ENCODE measurements at regions not wholly inside any gene's neighbourhood (a gene's known extent, or its start where the extent isn't known, plus 50 kb on each side); places are given as distances from the start of the nearest gene placed in this dataset.

GRCh38 chr3:159788291-159788690 lies 200.3 kb upstream of the IL12A start:
- no peaks in the 10 kb centered on the region for H3K36me3 Mint-ChIP-seq
- no peak overlapping the region for H3K4me3 Mint-ChIP-seq
- no peaks in the 10 kb centered on the region for H3K4me1 Mint-ChIP-seq (ENCODE audit: low read depth in 2 of 2)
- H3K9me3 Mint-ChIP-seq, result no peaks in the 10 kb centered on the region
- H3K27ac Mint-ChIP-seq, result no peak overlapping the region
- ATAC-seq, result no peak
- DNase-seq (ENCODE audit: low spot score), result no peak
- peaks cover 6 to 7% of the 10 kb centered on the region in 2 donors for H3K27me3 Mint-ChIP-seq

DNA sequence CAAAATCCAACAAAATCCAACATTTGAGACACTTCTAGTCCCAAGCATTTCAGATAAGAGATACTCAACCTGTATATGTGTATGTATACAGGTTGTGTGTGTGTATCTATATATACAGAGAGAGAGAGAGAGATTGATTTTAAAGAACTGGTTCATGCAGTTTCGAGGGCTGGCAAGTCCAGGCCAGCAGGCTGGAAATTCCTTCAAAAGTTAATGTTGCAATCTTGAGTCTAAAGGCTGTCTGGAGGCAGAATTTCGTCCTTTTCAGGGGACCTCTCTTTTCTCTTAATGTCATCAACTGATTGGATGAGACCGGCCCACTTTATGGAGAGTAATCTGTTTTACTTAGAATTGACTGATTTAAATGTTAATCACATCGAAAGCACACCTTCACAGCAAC lies 199.6 kb upstream of the IL12A start:
- H3K9me3 Mint-ChIP-seq, result no peaks in the 10 kb centered on the region
- H3K4me3 Mint-ChIP-seq, result no peak overlapping the region
- H3K4me1 Mint-ChIP-seq (ENCODE audit: low read depth in 2 of 2), result no peaks in the 10 kb centered on the region
- ATAC-seq, result no peak
- no peak overlapping the region for H3K27ac Mint-ChIP-seq
- no peaks in the 10 kb centered on the region for H3K36me3 Mint-ChIP-seq
- DNase-seq (ENCODE audit: low spot score), result no peak
- H3K27me3 Mint-ChIP-seq, result peaks cover 4 to 6% of the 10 kb centered on the region in 2 donors

- Mint-ChIP-seq H3K27ac (no peak overlapping the region), H3K9me3 (no peaks in the 10 kb centered on the region), H3K36me3 (no peaks in the 10 kb centered on the region), H3K4me3 (no peak overlapping the region), H3K4me1 (ENCODE audit: low read depth in 2 of 2) (no peaks in the 10 kb centered on the region), H3K27me3 (peaks cover 0 to 6% of the 10 kb centered on the region in 2 donors)
- DNase-seq (ENCODE audit: low spot score) (no peak), ATAC-seq (no peak)
Observed at GRCh38 chr3:159789742-159790635, 198.6 kb upstream of the IL12A start.

DNA sequence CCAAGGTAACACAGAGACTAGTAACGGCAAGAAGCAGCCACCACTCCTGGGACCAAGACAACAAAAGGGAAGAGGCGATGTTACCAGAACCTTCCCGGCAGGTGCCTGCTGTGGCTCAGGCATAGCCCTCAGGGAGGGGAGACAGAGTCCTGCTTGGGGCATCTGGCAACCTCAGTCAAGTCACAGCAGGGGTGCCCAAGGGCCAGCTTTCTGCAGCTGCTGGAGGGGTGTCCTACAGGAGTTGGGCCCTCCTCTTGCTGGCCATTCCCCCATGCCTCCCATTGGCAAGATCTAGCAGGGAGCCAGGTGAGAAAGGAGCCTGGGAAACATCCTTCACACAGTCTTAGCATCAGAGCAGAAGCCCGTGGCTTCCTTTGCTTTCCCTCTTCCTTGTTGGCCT lies 197.3 kb upstream of the IL12A start:
- H3K9me3 Mint-ChIP-seq, result no peaks in the 10 kb centered on the region
- H3K36me3 Mint-ChIP-seq, result no peaks in the 10 kb centered on the region
- no peak overlapping the region for H3K4me3 Mint-ChIP-seq
- ATAC-seq (no peak), DNase-seq (ENCODE audit: low spot score) (no peak)
- H3K4me1 Mint-ChIP-seq (ENCODE audit: low read depth in 2 of 2), result no peaks in the 10 kb centered on the region
- peaks cover 6 to 11% of the 10 kb centered on the region in 2 donors for H3K27me3 Mint-ChIP-seq
- H3K27ac Mint-ChIP-seq, result no peak overlapping the region

- peaks cover 3 to 15% of the 10 kb centered on the region in 2 donors for H3K27me3 Mint-ChIP-seq
- no peak overlapping the region for H3K27ac Mint-ChIP-seq
- ATAC-seq (no peak), DNase-seq (ENCODE audit: low spot score) (no peak)
- H3K36me3 Mint-ChIP-seq, result no peaks in the 10 kb centered on the region
- no peaks in the 10 kb centered on the region for H3K4me1 Mint-ChIP-seq (ENCODE audit: low read depth in 2 of 2)
- H3K4me3 Mint-ChIP-seq, result no peak overlapping the region
- H3K9me3 Mint-ChIP-seq, result no peaks in the 10 kb centered on the region
Observed at GRCh38 chr3:159792070-159792469, 196.6 kb upstream of the IL12A start.

DNA sequence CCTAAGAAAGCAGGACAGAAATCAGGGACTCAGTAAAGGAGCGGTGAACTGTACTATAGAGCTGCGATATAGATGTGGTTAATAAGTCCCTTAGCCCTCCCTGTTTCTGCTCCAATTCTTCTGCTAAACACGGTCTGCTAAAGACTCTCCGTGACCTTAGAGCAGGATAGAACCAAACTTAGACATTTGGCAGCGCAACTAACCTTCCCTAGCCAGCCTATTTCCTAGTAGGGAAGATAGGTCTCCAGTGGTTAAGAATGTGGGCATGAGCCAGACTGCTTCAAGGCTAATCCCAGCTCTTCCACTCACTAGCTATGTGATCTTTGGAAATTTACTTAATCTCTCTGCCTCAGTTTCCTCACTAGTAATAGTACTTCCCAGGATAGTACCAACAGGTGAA lies 193.6 kb upstream of the IL12A start:
- ATAC-seq, result no peak

DNA sequence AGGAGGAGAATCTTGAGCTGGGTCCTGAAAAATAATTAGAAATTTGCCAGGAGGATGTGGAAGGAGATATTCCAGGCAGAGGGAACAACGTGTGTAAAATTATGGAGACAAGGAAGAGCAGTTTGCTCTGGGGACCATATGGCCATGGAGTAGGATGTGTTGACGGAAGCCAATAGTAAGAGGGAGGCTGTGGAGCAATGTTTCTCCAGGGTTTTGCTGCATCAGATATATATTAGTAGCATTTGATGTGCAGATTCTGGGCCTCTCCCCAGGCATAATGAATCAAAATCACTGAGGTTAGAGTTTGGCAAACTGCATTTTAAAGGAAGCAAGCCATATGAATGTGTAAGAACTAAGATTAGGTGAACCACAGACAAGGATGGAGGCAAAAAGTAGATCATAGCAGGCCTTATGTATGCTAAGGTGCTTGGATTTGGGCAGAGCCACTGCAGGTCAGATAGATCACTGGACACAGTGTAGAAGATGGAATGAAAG lies 192.9 kb upstream of the IL12A start:
- Mint-ChIP-seq H3K9me3 (no peaks in the 10 kb centered on the region), H3K4me1 (ENCODE audit: low read depth in 2 of 2) (no peaks in the 10 kb centered on the region), H3K36me3 (no peaks in the 10 kb centered on the region), H3K4me3 (no peak overlapping the region), H3K27ac (no peak overlapping the region), H3K27me3 (peaks cover 3 to 15% of the 10 kb centered on the region in 2 donors)
- DNase-seq (ENCODE audit: low spot score) (no peak), ATAC-seq (no peak)

More for the DNA sequence above, 193.6 kb upstream of the IL12A start:
- Mint-ChIP-seq H3K4me3 (no peak overlapping the region), H3K9me3 (no peaks in the 10 kb centered on the region), H3K27ac (no peak overlapping the region), H3K27me3 (peaks cover 3 to 15% of the 10 kb centered on the region in 2 donors), H3K4me1 (ENCODE audit: low read depth in 2 of 2) (no peaks in the 10 kb centered on the region), H3K36me3 (no peaks in the 10 kb centered on the region)
- no peak for DNase-seq (ENCODE audit: low spot score)

DNA sequence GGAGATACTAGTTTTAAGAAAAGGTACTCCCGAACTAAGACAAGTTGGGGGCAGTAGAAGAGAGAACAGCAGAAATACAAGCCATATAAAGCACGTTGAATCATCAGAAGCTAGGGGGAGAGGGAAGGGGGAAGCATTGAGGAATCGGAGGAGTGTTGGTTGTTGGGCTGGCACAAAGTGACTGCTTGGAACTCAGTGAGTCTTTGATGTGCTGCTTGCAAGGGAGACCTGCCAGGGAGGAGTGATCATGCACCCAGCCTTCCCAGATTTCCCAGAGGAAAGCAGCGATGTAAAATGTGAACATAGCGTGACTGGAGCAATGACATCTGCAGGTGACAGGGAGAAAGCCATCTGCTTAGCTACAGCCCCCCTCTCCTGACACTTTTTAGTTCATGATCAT lies 192.4 kb upstream of the IL12A start:
- ATAC-seq, result no peak
- DNase-seq (ENCODE audit: low spot score), result no peak
- Mint-ChIP-seq H3K9me3 (no peaks in the 10 kb centered on the region), H3K36me3 (no peaks in the 10 kb centered on the region), H3K27ac (no peak overlapping the region), H3K4me3 (no peak overlapping the region), H3K4me1 (ENCODE audit: low read depth in 2 of 2) (no peaks in the 10 kb centered on the region), H3K27me3 (peaks cover 3 to 15% of the 10 kb centered on the region in 2 donors)

- H3K27ac Mint-ChIP-seq, result no peak overlapping the region
- H3K36me3 Mint-ChIP-seq, result no peaks in the 10 kb centered on the region
- DNase-seq (ENCODE audit: low spot score) (no peak), ATAC-seq (no peak)
- H3K4me3 Mint-ChIP-seq, result no peak overlapping the region
- no peaks in the 10 kb centered on the region for H3K4me1 Mint-ChIP-seq (ENCODE audit: low read depth in 2 of 2)
- H3K9me3 Mint-ChIP-seq, result no peaks in the 10 kb centered on the region
- H3K27me3 Mint-ChIP-seq, result peaks cover 3 to 15% of the 10 kb centered on the region in 2 donors
Observed at GRCh38 chr3:159796744-159797143, 191.9 kb upstream of the IL12A start.

DNA sequence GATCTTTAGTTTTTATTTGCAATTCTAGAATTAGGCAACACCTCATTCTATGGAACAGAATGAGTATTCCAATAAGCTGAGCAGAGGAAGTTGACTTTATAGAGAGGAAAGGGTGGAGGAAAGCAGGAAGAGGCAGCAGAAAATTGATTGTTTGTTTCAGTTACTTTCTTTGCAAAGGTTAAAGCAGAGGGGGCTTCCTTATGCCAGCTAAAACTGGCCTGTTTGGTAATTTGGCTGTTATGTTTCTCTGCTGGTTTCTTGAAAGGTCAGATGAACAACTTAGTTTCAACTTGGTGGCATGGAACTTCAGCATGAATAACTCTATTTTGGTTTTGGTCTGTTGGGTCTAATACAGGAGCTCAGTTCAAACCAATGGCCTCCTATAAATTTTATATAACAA lies 190.9 kb upstream of the IL12A start:
- no peaks in the 10 kb centered on the region for H3K36me3 Mint-ChIP-seq
- no peaks in the 10 kb centered on the region for H3K4me1 Mint-ChIP-seq (ENCODE audit: low read depth in 2 of 2)
- no peak overlapping the region for H3K4me3 Mint-ChIP-seq

DNA sequence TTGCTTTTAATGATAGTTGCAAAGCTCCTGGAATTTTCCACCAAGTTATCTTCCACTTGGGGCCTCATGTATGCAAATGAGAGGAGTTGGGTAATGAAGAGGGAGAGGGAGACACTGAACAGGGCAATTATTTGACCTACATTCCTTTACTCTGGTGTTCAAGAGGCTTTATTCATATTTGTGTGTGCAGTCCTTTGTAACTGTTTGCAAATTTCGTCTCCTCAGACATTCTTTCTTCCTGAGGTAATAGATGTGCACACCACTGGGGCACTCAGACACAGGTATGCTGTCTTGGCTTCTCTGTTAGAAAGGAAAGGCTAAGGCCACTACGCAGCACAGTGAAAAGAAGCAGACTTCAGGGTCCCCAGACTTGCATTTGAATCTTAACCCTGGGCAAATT lies 189.7 kb upstream of the IL12A start:
- Mint-ChIP-seq H3K27ac (no peak overlapping the region), H3K27me3 (peaks cover 3 to 15% of the 10 kb centered on the region in 2 donors), H3K4me1 (ENCODE audit: low read depth in 2 of 2) (no peaks in the 10 kb centered on the region), H3K36me3 (no peaks in the 10 kb centered on the region), H3K9me3 (no peaks in the 10 kb centered on the region), H3K4me3 (no peak overlapping the region)
- DNase-seq (ENCODE audit: low spot score), result no peak
- no peak for ATAC-seq

More for the DNA sequence above, 190.9 kb upstream of the IL12A start:
- Mint-ChIP-seq H3K27ac (no peak overlapping the region), H3K9me3 (no peaks in the 10 kb centered on the region), H3K27me3 (peaks cover 3 to 15% of the 10 kb centered on the region in 2 donors)
- DNase-seq (ENCODE audit: low spot score), result no peak
- no peak for ATAC-seq

- Mint-ChIP-seq H3K27me3 (peaks cover 3 to 11% of the 10 kb centered on the region in 2 donors), H3K36me3 (no peaks in the 10 kb centered on the region)
Observed at GRCh38 chr3:159800434-159801155, 188.0 kb upstream of the IL12A start.

DNA sequence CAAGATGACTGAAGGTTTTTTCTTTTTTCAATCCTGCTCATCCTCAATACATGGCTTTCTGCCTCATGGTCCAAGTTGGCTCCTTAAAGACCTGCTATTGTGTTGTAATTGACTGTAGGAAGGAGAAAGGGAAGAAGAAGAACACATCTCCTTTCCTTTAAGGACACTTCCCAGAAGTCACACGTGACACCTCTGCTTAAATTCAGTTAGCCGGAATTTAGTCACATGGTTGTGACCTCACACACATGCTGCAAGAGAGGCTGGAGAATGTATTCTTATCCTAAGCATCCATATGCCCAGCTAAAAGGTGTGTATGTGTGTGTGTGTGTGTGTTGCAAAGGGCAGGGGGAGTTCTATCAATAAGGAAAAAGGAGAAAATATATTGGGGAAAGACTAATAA lies 185.8 kb upstream of the IL12A start:
- no peaks in the 10 kb centered on the region for H3K27me3 Mint-ChIP-seq
- H3K36me3 Mint-ChIP-seq, result no peaks in the 10 kb centered on the region
- ATAC-seq, result no peak
- no peak overlapping the region for H3K27ac Mint-ChIP-seq
- H3K4me1 Mint-ChIP-seq (ENCODE audit: low read depth in 2 of 2), result no peaks in the 10 kb centered on the region
- no peak overlapping the region for H3K4me3 Mint-ChIP-seq
- no peak for DNase-seq (ENCODE audit: low spot score)
- H3K9me3 Mint-ChIP-seq, result no peaks in the 10 kb centered on the region

More at GRCh38 chr3:159800434-159801155, 188.0 kb upstream of the IL12A start:
- Mint-ChIP-seq H3K9me3 (no peaks in the 10 kb centered on the region), H3K4me1 (ENCODE audit: low read depth in 2 of 2) (no peaks in the 10 kb centered on the region), H3K4me3 (no peak overlapping the region), H3K27ac (no peak overlapping the region)
- ATAC-seq (no peak), DNase-seq (ENCODE audit: low spot score) (no peak)

DNA sequence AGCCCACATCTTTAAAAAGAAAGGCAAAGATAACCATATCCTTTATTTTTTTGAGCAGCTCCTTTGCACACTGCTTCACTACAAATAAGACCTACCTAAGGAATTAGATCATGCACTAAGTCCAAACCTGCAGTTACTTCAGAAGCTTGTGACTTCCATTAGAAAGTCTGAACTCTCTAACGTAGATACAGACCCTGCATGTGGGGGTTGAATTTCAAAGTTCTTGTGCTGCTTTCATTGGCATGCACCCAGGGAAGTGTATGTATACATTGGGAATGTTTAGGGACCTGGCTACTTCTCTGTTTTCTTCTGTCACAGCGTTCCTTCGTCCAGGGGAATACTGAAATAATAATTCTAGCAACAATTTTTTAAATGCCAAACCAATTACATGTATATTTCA lies 185.2 kb upstream of the IL12A start:
- H3K27me3 Mint-ChIP-seq, result no peaks in the 10 kb centered on the region
- H3K27ac Mint-ChIP-seq, result no peak overlapping the region
- H3K9me3 Mint-ChIP-seq, result no peaks in the 10 kb centered on the region
- no peak overlapping the region for H3K4me3 Mint-ChIP-seq
- DNase-seq (ENCODE audit: low spot score), result no peak
- H3K4me1 Mint-ChIP-seq (ENCODE audit: low read depth in 2 of 2), result no peaks in the 10 kb centered on the region
- no peak for ATAC-seq
- H3K36me3 Mint-ChIP-seq, result no peaks in the 10 kb centered on the region
